GM18502 (cell line): ENCODE measurements at regions not wholly inside any gene's neighbourhood (a gene's known extent, or its start where the extent isn't known, plus 50 kb on each side); places are given as distances from the start of the nearest gene placed in this dataset.

Experiments used
- ATAC-seq: cut with Tn5 transposase; IDR thresholded peaks from one replicate; pipeline ENCODE4 v1.9.1; 2021; ENCODE audit warnings: mild to moderate bottlenecking; ENCODE audit not compliant: unreplicated experiment, poor library complexity

DNA sequence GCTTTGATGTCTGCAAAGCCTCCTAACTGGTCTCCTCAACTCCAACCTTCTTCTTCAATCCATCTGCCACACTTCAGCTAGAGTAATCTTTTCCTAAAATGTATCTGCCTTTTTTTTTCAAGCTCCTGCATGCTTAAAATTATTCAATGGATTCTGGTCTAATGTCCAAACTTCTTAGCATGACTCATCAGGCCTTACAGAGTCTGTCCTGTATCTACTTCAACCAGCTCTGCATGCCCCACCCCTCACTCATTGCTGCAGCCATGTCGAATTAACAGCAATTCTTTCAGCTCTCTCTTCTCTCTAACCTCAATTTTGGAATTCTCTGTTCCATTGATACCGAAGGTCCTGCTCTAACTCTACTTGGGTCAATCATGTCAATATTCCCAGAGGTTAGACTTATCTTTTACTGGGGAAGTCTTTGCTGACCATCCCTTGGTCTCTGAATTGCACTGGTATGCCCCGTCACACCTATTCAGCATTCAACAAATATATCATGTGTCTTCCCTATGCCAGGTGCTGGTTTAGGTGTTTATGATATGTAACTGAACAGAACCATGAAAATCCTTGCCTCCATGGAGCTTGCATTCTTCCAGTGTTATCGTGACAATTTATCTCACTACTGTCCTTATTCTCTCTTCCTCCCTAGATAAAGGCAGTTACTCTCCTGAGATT, 88.5 kb upstream of the NANOGP8 start:
- no peak for ATAC-seq

DNA sequence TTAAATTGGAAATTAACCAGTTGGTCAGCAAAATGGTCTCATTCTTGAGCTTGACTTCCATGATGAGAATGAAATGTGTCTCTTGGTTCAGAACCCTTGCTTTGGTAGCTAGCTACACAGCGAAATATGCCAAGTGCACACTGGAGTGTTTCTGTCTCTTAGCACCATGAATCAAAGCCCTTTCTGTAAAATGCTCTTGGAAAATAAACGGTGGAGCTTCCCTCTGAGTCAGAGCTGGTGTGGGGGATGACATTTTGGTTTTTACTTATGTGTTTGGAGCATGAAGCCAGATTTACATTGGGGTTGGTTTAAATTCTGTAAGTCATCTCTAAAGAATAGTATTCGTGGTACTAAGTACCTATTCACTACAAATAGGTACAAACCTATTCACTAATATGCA, 85.1 kb upstream of the NANOGP8 start:
- ATAC-seq = no peak

DNA sequence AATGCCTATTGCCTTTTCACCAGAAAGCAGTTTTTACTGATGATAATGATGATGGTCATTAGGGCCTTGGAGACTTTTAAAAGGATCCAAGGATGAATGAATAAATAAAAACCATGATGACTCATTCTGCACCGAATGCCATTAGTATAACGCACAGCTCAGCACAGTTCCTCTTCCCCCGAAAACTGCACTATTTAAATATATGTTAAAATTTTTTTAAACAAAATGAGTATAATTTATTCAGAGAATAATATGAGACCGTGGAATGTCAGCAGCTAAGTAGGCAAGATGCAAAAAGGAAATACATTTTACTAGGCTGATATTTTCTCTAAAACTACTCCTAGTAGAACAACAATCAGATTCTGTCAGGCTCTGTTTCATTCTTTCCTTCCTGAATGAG, 83.4 kb upstream of the NANOGP8 start:
- no peak for ATAC-seq

DNA sequence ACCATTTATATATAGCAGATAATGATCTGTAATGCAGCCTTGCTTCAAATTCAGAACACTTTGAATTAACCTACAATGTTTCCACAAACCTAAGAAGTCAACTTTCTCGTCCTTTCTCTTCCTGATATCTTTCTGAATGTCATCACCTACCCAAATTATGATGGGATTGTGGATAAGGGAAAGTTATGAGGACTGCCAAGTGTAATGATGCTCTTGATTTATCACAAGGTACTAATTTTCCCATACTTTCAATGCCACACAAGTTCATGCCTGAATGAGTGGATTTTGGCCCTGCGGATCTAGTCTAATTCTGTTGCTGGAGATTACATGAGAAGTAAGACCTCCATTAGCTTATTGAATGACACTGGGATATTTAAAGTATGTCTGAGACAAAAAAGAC, 82.6 kb upstream of the NANOGP8 start:
- ATAC-seq = no peak

DNA sequence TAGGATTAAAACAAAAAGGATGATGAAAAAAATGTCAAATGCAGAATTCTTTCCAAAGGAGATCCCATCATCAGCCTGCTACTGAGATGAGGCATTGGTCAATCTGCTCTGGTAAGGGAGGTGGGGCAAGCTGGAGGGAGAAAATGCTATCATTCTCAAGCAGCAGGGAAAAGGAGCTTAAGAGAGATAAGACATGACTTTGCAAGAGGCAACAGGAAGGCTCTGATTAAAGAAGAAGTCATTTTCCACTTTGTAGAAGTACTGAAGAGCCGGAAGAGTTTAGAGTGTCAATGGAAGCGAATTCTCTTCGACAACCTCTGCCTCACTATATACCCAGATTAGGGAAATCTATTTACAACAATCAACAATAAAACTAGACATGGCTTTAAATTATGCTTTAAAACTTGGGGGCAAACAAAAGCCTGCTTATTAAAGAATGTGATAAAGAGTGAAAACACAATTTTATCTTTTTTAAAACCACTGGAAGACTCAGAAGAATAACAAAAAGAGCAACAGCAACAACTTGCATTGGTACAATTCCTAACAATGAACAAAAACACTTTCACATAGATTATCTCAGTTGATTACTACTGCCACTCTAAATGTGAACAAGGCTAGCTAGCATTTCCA, 81.8 kb upstream of the NANOGP8 start:
- ATAC-seq = no peak

DNA sequence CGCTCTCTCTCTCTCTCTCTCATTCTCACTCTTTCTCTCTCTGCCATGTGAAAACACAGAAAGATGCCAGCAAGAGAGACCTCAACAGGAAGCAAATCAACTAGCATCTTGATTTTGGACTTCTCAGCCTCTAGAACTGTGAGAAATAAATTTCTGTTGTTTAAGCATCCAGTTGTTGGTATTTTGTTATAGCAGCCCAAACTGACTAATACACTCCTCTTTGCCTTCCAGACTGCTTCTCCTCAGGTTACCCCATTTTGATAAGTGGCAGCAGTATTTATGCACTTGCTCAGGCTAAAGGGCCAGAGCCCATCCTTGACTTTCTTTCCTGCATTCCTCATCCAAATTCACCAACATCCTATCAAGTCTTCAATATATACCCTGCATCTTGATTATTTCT, 76.6 kb upstream of the NANOGP8 start:
- no peak for ATAC-seq

DNA sequence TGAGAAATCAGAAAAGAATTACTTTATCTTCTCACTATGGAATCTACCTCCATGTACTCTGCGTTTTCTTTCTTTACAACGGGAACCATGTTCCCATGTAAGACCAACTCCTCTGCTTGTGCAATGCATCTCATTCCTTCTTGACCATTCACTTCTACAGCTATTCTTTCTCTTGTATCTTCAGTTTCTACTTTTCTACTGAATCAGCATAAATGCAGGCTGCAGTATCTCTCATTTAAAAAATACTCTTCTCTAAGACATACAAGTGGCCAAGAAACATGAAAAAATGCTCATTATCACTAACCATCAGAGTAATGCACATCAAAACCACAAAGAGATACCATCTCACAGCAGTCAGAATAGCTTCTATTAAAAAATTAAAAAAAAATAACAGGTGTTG, 74.1 kb upstream of the NANOGP8 start:
- ATAC-seq = no peak

DNA sequence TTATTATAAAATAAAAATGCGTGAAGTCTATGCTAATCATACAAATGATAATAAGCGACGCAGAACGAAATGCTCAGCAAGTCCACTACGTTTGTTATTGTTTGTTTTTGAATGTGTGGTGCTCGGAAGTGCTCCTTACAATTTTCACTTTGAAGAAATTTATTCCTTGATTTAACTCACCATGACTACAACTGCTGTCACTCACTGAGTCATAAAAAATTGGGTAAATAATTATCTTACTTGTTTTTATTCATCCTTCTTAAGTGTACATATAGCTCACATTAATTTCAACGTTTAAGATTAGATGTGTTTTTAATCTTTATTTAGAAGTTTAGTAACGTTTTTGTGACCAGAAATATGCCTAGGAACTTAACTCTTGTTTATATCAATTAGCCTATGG, 66.7 kb upstream of the NANOGP8 start:
- no peak for ATAC-seq

DNA sequence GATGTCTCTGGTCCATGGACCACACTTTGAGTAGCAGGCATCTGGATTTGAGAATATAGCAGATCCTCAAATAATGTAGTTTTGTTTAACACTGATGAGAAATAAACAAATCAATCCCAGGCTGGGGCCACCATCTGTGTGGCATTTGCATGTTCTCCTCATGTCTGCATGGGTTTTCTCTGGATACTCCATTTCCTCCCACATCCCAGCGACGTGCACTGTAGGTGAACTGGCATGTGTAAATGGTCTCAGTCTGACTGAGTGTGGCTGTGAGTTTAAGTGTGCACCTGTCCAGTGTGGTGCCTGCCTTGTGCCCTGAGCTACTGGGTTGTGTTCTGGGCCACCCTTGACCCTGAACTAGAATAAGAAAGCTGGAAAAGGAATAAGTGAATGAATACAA, 66.3 kb upstream of the NANOGP8 start:
- no peak for ATAC-seq

DNA sequence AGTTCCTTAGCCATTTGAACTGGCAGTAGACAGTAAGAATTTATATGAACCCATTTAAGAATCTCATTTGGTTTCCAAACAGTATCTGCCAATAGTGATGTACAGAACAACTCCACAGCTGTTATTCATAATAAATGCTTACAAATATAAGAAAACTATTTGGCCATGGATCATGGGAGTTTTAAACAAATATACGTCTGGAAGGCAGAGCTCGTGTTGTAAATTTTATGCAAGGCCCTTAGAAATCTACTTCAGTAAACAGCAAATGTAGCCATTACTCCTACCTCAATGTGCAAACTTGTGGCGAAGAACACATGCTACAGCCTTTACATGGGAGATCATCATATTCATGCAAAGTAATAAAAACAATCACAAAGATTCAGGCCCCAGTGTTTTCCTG, 65.3 kb upstream of the NANOGP8 start:
- ATAC-seq = no peak

DNA sequence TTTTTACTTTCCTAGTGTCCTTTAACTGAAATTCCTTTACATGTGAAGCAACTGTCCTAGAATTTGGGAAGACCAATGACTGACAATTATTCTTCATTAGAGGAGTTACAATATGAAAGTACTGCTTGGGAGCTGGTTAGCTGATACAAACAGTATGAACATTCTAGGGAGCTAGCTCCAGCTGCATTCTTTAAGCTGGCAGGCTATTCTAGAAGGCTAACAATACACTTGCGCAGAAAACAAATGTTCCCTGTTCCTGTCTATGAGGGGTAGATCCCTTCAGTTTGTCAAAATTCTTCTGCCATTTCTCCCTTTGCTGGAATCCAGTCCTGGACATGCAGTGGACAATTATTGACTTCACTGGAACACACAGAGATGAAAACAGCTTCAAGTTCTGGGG, 60.2 kb upstream of the NANOGP8 start:
- no peak for ATAC-seq

DNA sequence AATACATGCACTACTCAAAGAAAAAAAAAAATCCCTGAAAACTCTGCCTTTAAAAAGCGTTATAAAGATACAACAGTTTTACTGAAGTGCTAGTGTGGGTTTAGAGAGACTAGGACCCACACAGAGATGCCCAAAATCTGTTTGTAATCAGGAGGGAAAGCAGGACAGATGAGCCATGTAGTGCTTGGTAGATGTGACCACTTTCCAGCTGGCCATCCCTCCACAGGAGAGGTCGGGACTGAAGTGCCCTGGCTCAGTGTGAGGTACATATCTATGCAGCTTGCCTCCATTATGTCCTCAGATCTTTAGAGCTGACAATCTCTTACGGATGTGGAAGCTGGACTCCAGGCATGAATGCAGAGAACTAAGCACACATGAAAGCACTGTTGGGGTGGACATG, 57.5 kb upstream of the NANOGP8 start:
- no peak for ATAC-seq

DNA sequence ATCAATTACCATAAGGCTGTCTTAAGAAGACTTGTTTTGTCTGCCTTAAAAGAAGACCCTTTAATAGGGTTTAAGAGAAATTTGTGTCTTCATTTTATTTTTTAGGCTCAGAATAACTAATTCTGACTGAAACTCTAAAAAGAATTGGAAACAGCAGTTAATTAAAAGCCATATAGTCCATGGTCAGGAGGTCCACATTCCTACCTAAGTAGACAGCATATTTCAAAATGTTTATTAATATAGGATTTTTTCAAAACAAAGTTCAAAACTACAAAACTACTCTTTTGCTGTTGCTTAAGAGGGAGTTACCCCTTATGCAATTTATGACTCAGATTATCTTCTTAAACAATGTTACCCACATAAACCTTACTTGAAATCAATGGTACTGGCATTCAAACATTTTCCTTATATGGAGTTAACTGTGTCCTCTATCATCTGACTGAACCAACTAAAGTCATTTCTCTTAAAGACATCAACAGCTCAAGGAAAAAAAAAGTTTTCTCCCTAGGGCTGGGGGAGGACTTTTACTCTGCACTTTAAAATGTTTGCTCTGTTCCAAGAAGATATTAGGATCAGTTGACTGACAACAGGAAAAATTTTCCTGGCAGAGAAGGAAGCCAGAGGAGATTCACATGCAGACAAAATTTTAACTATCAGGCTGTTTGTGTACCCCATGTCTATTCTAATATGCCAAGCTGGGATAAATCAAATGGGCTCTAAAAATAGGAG, 56.8 kb upstream of the NANOGP8 start:
- ATAC-seq = no peak

DNA sequence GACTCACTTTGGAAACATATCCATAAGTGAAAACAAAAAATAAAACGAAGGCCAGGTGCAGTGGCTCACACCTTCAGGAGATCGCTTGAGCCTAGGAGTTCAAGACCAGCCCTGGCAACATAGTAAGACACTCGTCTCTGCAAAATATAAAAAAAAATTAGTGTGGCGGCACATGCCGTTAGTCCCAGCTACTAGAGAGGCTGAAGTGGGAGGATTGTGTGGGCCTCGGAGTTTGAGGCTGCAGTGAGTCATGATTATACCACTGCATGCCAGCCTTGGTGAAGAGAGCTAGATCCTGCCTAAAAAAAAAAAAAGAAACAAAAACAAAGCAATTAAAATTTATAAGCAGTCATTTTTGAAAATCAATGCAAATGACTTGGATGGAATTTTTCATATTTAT, 54.7 kb upstream of the NANOGP8 start:
- no peak for ATAC-seq

DNA sequence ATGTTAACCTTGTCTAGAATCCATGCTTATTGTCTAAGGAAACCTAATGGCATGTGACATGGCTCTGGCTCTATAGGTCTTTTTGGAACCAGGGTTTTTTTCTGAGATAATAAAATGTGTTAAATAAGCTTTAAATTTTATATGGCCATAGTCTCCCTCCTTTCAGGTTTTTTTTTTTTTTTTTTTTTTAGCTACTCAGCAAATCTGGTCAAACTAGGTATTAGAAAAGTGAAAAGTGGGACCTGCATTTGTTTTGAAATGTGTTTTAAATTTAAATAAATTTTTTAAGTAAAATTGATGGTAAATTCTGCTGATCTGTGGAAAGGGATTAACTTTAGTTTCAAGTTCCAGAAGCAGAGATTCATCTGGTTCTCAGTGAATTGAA, 52.1 kb upstream of the NANOGP8 start:
- no peak for ATAC-seq

DNA sequence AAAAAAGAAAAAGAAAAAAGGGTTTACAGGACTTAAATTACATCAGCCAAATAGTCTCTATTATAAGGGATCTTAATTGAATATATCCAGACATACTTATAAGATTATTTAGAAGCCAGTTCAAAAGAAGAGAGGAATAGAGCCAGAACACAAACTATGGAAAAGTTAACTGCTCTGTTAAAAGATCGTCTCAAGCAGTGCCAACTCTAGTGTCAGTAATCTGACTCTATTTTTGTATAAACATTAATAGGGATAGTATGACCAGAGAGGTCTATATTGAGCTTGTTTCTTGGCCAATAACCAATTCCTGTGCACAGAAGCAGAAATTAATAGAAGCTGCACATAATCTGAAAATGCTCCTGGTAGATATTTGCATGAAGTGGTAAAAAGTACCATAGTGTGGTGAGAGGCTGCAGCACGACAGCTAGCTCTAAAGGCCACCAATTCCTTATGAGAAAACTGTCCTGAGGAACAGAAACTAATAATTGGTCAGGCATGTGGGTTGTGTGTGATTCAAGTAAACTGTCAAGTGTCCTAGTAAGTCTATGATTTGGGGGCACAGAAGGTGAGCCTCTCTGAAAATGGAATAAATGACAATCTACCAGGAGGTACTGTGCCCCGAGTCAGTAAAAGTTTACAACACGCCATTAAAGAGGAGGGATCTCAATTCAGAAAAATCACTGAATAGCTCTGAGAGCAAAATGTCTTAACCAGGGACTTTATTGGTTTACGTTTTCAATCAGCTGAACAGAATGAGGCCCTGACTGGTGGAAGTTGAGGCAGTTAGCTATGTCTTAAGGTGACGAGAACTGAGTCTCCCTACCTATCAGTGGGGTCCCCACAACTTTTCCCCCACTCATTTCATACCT, 51.5 kb upstream of the NANOGP8 start:
- ATAC-seq = peak; percentile 99
